ENCODE measurements at regions not wholly inside any gene's neighbourhood (a gene's known extent, or its start where the extent isn't known, plus 50 kb on each side); places are given as distances from the start of the nearest gene placed in this dataset.

GRCh38 chr3:43176666-43177065 lies 70.8 kb upstream of the POMGNT2 start:
- no peak for TF ChIP-seq ISL1 (CRISPR knock-in tag; IDR thresholded peaks at IDR 0.05)
- TF ChIP-seq BACH2 (CRISPR knock-in tag; IDR thresholded peaks at IDR 0.05; ENCODE audit: borderline replicate concordance): no peak
- TF ChIP-seq PATZ1 (CRISPR knock-in tag; IDR thresholded peaks at IDR 0.05; ENCODE audit: borderline replicate concordance): no peak
- TF ChIP-seq OSR1 (CRISPR knock-in tag; IDR thresholded peaks at IDR 0.05): no peak
- no peak for TF ChIP-seq TSHZ2 (CRISPR knock-in tag; IDR thresholded peaks at IDR 0.05)
- no peak for TF ChIP-seq GLIS3 (CRISPR knock-in tag; IDR thresholded peaks at IDR 0.05)
- no peak for TF ChIP-seq TOX (CRISPR knock-in tag; IDR thresholded peaks at IDR 0.05; ENCODE audit: borderline replicate concordance)
- TF ChIP-seq TCF4 (CRISPR knock-in tag; IDR thresholded peaks at IDR 0.05; ENCODE audit: borderline replicate concordance): no peak
- no peak for TF ChIP-seq ZFP30 (CRISPR knock-in tag; IDR thresholded peaks at IDR 0.05)
- no peak for TF ChIP-seq ARNTL (CRISPR knock-in tag; IDR thresholded peaks at IDR 0.05; ENCODE audit: borderline replicate concordance, low read depth)
- no peak for TF ChIP-seq SNAI2 (CRISPR knock-in tag; IDR thresholded peaks at IDR 0.05)
- TF ChIP-seq ESRRG (CRISPR knock-in tag; IDR thresholded peaks at IDR 0.05): no peak
- TF ChIP-seq ZFP3 (CRISPR knock-in tag; IDR thresholded peaks at IDR 0.05): no peak
- TF ChIP-seq POU6F1 (CRISPR knock-in tag; IDR thresholded peaks at IDR 0.05; ENCODE audit: borderline replicate concordance, low read depth): no peak
- no peak for TF ChIP-seq ZC3H10 (CRISPR knock-in tag; IDR thresholded peaks at IDR 0.05)
- no peak for TF ChIP-seq PPARA (CRISPR knock-in tag; IDR thresholded peaks at IDR 0.05; ENCODE audit: borderline replicate concordance)
- TF ChIP-seq ZNF565 (CRISPR knock-in tag; conservative IDR thresholded peaks at IDR 0.05; ENCODE audit: low read depth): no peak
- ATAC-seq: no peak; the same call in 2 of the 3 replicates

- ATAC-seq: no peak
- no peak for TF ChIP-seq CREB5 (CRISPR knock-in tag; IDR thresholded peaks at IDR 0.05; ENCODE audit: low read depth)
- no peak for TF ChIP-seq ZFP30 (CRISPR knock-in tag; IDR thresholded peaks at IDR 0.05)
- no peak for TF ChIP-seq PPARA (CRISPR knock-in tag; IDR thresholded peaks at IDR 0.05; ENCODE audit: borderline replicate concordance)
- TF ChIP-seq TCF4 (CRISPR knock-in tag; IDR thresholded peaks at IDR 0.05; ENCODE audit: borderline replicate concordance): no peak
- TF ChIP-seq ISL1 (CRISPR knock-in tag; IDR thresholded peaks at IDR 0.05): no peak
- TF ChIP-seq SNAI2 (CRISPR knock-in tag; IDR thresholded peaks at IDR 0.05): no peak
These were observed 69.7 kb upstream of the POMGNT2 start for GRCh38 chr3:43175541-43175940.

GRCh38 chr3:43173949-43174348 lies 68.1 kb upstream of the POMGNT2 start:
- no peak for ATAC-seq
- no peak for TF ChIP-seq CREB5 (CRISPR knock-in tag; IDR thresholded peaks at IDR 0.05; ENCODE audit: low read depth)
- no peak for TF ChIP-seq ZNF70 (CRISPR knock-in tag; IDR thresholded peaks at IDR 0.05)
- TF ChIP-seq SNAI2 (CRISPR knock-in tag; IDR thresholded peaks at IDR 0.05): no peak
- TF ChIP-seq ARNTL (CRISPR knock-in tag; IDR thresholded peaks at IDR 0.05; ENCODE audit: borderline replicate concordance, low read depth): no peak
- TF ChIP-seq OSR1 (CRISPR knock-in tag; IDR thresholded peaks at IDR 0.05): no peak
- TF ChIP-seq ZFP3 (CRISPR knock-in tag; IDR thresholded peaks at IDR 0.05): no peak
- TF ChIP-seq CSRNP3 (CRISPR knock-in tag; IDR thresholded peaks at IDR 0.05): no peak
- no peak for TF ChIP-seq GLIS3 (CRISPR knock-in tag; IDR thresholded peaks at IDR 0.05)
- no peak for TF ChIP-seq ZC3H10 (CRISPR knock-in tag; IDR thresholded peaks at IDR 0.05)
- TF ChIP-seq RARB (CRISPR knock-in tag; IDR thresholded peaks at IDR 0.05): no peak
- no peak for TF ChIP-seq TOX (CRISPR knock-in tag; IDR thresholded peaks at IDR 0.05; ENCODE audit: borderline replicate concordance)
